ENCODE measurements at regions not wholly inside any gene's neighbourhood (a gene's known extent, or its start where the extent isn't known, plus 50 kb on each side); places are given as distances from the start of the nearest gene placed in this dataset.

GRCh38 chr10:4086131-4086898, 301.3 kb upstream of the KLF6 start:
- no peak for DNase-seq

DNA sequence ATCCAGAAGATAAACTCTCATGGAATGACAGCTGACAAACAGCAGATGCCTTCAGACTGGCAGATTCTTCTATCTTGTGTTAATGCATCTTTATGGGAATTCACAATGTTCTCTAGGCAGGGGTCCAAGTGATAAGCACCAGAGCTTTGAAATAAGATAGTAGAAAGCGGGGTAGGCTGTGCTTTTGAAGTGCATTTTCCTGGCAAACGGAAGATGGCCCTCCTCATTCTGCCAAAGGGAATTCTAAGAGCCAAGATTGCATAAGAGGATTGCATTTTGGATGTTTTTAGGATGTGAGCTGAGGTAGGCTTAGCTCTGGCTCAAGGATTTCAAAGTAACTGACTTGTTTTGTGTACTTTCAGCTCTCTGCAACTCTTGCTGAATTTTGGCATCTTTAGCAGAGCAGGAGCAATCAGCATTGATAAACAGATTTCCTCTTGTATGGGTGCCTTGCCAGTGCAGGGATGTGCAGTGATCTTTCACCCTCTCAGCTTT, 298.5 kb upstream of the KLF6 start:
- DNase-seq = no peak

DNA sequence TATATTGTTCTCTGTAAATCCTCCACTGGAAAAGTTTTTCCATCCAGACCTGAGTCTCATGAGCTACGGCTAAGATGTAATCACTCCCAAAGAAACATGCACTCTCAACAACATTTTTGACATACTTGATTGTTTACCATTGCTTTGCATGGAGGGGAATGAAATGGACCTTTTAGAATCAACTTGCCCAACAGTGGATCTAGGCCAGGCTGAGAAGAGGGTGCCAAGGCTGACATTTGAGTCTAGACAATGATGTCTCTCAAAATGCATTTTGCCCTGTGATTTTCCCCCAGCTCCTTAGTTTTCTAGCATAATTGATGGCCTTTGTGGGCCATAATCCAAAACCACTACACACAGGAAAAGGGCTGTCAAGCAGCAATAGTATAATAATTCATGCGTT, 297.9 kb upstream of the KLF6 start:
- no peak for DNase-seq

GRCh38 chr10:4081685-4082111, 296.7 kb upstream of the KLF6 start:
- no peak for DNase-seq

- DNase-seq = no peak
Observed at GRCh38 chr10:4080225-4080805, 295.3 kb upstream of the KLF6 start.

DNA sequence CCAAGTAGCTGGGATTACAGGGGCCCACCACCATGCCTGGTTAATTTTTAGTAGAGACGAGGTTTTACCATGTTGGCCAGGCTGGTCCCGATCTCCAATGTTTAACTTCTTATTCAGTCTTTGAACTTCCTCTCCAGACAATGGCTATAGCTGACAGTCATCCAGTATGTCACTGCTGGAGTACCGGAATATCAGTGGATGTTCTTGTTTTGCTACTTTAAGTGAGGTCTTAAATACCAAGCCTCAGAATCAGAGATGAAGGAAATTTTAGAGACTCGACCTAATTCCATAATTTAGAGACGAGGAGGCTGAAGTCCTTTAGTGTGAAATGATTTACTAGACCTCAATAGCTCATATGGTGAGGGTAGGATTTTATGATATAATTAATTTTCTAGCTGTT, 294.8 kb upstream of the KLF6 start:
- no peak for DNase-seq

DNA sequence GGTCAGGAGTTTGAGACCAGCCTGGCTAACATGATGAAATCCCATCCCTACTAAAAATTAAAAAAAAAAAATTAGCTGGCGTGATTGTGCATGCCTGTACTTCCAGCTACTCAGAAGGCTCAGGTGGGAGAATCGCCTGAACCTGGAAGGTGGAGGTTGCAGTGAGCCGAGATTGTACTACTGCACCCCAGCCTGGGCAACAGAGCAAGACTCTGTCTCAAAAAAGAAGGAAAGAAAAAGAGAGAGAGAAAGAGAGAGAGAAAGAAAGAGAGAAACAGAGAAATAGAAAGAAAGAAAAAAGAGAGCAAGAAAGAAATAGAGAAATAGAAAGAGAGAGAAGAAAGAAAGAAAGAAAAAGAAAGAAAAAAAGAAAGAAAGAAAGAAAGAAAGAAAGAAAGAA, 292.8 kb upstream of the KLF6 start:
- DNase-seq = no peak

GRCh38 chr10:4076983-4077382, 292.0 kb upstream of the KLF6 start:
- DNase-seq = no peak

GRCh38 chr10:4075443-4075842, 290.4 kb upstream of the KLF6 start:
- DNase-seq = no peak

GRCh38 chr10:4074545-4075407, 289.8 kb upstream of the KLF6 start:
- no peak for DNase-seq

- DNase-seq = no peak
Observed at GRCh38 chr10:4073912-4074311, 288.9 kb upstream of the KLF6 start.

GRCh38 chr10:4070921-4071660, 286.1 kb upstream of the KLF6 start:
- DNase-seq = no peak

DNA sequence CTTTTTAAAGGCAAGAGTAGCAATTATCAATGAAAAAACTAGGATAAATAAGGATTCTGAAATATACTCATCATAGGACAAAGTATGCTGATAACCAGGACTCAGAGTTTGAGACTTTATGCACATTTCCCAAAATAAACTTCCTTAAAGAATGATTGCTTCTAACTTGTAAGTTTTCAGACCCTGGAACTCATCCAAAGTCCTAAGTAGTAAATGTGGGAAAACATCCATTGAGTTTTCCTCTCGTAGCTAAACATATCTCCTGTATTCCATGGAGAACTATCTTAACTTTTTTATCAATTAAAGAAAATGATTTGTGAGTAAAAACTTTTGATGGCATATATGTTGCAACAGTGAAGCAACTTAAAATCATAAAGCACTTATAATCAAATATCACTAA, 285.2 kb upstream of the KLF6 start:
- no peak for DNase-seq

DNA sequence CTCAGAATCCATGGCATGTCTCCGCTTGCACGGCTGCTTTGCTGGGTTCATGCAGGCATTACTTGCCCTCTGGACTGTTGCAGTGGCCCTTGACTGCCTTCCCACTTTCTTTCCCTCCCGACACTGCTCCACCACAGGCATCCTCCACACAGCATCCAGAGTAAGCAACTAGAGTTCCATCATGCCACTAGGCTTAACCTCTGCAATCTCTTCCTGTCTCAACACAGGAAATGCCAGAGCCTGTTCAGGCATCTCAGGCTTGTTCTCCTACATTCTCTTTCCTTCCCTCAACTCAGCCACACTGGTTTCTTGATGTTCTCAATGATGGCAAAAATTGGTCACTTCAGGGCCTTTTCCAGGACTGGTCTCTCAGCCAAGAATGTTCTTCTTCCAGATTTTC, 284.5 kb upstream of the KLF6 start:
- no peak for DNase-seq

- DNase-seq = no peak
Observed at GRCh38 chr10:4068629-4069028, 283.6 kb upstream of the KLF6 start.

DNA sequence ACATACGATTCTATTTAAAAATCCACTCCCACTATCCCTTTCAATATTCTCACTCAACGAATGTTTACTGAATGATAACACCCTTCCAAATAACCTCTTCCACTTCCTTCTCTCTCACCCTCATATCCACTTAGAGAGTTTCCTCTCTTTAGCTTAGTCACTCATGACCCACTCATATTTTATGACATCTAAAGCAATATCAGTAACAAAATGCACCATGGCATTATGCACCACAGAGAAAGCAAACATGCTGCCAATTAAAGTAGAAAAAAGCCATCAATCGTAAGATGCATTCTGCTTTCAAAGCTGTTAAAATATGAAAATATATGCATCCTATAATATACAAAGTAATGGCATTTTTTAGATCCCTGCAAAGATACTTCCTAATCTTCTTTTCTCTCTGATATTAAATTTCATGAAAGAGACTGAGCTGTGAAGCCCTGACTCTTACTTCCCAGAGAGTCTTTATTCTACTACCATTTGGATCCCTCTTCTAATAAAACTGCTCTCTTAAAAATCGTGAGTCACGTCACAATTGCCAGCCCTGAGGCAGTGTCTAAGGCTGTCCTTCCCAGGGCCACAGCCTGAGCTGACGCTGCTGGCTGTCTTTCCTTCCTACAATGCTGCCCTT, 283.0 kb upstream of the KLF6 start:
- DNase-seq = no peak

DNA sequence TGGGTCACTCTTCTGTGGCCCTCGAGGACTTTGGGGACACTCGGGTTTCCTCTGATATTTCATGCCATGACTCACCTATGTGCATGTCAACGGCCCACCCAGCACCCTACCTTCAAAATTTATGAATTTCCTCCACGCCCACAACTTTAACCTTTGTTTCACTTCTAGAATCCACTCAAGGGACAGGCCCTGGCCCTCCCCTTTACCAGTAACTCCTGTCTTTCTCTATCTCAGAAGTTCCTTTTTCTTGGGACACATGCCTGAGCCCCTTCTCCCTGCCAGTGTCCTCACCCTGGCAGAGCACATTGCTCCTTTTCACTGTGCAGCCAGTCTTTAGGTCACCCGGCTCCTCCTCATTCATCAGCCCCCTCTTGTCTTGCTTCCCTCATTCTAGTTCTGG, 282.5 kb upstream of the KLF6 start:
- no peak for DNase-seq

GRCh38 chr10:4066581-4067390, 281.8 kb upstream of the KLF6 start:
- no peak for DNase-seq

- DNase-seq = no peak
Observed at GRCh38 chr10:4064489-4064888, 279.5 kb upstream of the KLF6 start.

- DNase-seq = no peak
Observed at GRCh38 chr10:4063717-4064116, 278.7 kb upstream of the KLF6 start.

GRCh38 chr10:4062751-4063150, 277.7 kb upstream of the KLF6 start:
- DNase-seq = no peak

DNA sequence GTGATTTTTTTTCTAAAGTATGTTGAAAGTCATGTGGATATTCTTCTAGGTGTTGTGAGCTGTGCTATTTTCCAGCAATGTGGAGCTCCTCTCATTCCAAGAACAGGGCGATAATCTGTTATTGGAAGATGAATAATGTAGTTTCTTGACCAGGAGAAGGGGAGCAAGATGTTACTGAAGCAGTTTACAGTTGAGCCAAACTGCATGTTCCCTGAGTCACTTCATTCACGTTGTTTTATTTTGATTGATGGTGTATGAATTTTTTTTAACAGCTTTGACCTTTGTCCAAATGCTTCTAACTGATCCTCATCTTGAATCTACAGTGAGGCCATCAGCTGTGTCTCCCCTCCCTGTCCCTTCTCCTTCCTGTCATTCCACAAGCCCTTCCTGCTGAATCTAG, 277.1 kb upstream of the KLF6 start:
- no peak for DNase-seq

Measured in activated naive CD4-positive, alpha-beta T cell (primary cell).